ENCODE measurements at regions not wholly inside any gene's neighbourhood (a gene's known extent, or its start where the extent isn't known, plus 50 kb on each side); places are given as distances from the start of the nearest gene placed in this dataset.

DNA sequence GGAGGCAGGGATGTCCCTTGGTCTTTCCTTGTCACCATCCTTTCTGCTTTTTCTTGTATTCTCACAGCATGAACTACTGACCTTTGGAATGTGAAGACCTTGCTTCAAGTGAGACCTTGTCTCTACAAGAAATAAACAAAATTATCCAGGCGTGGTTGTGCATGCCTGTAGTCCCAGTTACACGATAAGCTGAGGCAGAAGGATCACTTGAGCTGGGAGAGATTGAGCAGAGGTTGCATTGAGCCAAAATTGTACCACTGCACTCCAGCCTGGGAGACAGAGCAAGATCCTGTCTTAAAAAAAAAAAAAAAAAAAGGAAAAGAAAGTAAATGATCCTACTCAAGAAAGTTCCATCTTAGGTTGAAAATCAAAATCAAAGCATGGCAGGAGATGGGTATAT is 173.7 kb downstream of the IRS1 start:
- H3K4me3 ChIP-seq (ENCODE audit: low read depth, low read length) = no peak overlapping the region
- TF ChIP-seq, protein P1, sequence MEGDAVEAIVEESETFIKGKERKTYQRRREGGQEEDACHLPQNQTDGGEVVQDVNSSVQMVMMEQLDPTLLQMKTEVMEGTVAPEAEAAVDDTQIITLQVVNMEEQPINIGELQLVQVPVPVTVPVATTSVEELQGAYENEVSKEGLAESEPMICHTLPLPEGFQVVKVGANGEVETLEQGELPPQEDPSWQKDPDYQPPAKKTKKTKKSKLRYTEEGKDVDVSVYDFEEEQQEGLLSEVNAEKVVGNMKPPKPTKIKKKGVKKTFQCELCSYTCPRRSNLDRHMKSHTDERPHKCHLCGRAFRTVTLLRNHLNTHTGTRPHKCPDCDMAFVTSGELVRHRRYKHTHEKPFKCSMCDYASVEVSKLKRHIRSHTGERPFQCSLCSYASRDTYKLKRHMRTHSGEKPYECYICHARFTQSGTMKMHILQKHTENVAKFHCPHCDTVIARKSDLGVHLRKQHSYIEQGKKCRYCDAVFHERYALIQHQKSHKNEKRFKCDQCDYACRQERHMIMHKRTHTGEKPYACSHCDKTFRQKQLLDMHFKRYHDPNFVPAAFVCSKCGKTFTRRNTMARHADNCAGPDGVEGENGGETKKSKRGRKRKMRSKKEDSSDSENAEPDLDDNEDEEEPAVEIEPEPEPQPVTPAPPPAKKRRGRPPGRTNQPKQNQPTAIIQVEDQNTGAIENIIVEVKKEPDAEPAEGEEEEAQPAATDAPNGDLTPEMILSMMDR (IDR thresholded peaks at IDR 0.05; ENCODE audit: control insufficient read depth, extremely low read depth, insufficient read depth) = no peak
- no peak for DNase-seq (ENCODE audit: low read depth)

DNA sequence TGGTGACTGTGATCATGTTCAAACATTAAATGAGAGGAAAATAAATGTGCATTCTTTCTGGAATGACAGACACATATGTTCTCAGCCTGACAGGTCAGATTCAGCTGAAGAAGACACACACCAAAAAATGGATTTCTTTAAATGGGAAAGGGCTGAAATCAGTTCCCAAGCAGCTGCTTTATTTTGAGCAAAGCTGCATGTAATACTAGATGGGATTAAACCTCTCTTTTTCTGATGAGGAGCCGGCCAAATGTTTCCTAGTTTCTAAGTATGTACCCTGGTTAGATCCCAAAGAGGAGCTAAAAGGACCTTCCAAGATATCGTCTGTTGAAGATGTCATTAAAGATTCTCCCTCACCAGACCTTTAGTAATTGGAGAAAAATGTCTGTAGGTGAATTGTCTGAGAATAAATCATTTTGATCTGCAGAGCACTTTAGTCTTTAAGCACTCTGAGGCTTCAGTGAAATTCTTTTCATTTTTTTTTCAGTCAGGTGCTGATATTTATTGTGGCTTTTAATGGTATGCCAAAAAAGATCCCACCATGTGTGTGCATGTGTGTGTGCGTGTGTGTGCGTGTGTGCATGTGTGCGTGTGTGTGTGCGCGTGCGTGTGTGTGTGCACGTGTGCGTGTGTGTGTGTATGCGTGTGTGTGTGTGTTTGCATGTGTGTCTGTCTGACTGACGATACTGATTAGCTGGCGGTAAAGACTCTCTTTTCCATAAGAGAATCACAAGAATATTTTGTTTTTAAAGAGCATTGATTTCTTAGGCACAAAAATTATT is 175.8 kb downstream of the IRS1 start:
- H3K4me3 ChIP-seq (ENCODE audit: low read depth, low read length) = no peak overlapping the region
- DNase-seq (ENCODE audit: low read depth) = no peak
- TF ChIP-seq, protein P1 (IDR thresholded peaks at IDR 0.05; ENCODE audit: control insufficient read depth, extremely low read depth, insufficient read depth) = no peak

DNA sequence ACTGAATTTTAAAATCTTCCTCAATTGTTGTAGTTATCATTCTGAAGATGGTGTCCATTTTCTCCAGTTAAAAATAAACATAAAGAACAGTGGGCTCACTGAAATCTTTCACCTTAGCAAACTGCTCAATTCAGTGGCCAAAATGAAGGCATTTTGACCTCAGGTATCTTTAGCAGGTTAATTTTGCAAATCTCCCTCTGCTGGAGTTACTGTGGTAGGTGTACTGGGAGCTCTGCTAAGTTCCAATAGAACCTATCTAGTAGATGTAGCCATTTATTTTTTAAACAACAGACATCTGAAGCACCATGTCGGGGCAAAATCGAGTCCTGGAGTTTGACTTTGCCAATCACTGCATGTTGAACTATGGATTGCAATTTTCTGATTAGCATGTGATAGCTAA is 177.1 kb downstream of the IRS1 start:
- TF ChIP-seq, protein P1 (IDR thresholded peaks at IDR 0.05; ENCODE audit: control insufficient read depth, extremely low read depth, insufficient read depth) = peak; percentile 18; the same call in 1 of the 2 replicates
- no peak overlapping the region for H3K4me3 ChIP-seq (ENCODE audit: low read depth, low read length)
- DNase-seq (ENCODE audit: low read depth) = no peak

DNA sequence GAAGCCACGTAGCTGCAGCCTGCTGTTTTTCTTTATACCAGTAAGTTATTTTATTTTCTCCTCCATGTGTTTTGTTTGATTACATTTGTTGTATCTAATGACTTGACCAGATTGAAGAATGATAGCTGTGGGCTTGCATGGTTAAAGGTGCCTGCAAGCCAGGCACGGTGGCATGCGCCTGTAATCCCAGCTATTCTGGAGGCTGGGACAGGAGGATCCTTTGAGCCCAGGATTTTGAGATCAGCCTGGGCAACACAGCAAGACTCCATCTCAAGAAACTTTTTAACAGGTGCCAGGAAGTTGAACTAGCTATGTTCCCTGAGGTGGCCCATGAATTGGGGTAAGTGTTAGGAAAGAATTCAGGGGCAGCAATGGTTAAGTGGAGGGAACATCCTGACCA is 179.4 kb downstream of the IRS1 start:
- DNase-seq (ENCODE audit: low read depth) = no peak
- TF ChIP-seq, protein P1 (IDR thresholded peaks at IDR 0.05; ENCODE audit: control insufficient read depth, extremely low read depth, insufficient read depth) = no peak
- no peak overlapping the region for H3K4me3 ChIP-seq (ENCODE audit: low read depth, low read length)

DNA sequence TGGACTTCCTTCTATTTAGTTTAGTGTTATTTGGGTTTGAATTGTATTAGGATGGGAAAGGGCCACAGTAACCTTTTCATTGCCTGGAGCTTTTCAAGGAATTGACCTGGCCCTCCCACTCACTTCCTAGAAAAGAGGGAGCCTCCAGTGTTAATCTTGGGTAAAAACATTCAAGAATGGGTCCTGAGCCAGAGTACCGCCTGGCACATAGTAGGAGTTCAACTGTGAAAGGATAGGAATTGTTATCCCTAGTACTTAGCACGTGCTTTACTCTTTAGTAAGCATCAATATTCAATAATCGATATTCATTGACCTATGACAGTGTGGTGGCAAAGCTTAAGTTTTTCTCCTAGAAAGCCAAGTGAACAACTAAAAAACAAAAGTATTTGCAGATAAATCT is 179.9 kb downstream of the IRS1 start:
- H3K4me3 ChIP-seq (ENCODE audit: low read depth, low read length) = no peak overlapping the region
- TF ChIP-seq, protein P1 (IDR thresholded peaks at IDR 0.05; ENCODE audit: control insufficient read depth, extremely low read depth, insufficient read depth) = no peak
- no peak for DNase-seq (ENCODE audit: low read depth)

DNA sequence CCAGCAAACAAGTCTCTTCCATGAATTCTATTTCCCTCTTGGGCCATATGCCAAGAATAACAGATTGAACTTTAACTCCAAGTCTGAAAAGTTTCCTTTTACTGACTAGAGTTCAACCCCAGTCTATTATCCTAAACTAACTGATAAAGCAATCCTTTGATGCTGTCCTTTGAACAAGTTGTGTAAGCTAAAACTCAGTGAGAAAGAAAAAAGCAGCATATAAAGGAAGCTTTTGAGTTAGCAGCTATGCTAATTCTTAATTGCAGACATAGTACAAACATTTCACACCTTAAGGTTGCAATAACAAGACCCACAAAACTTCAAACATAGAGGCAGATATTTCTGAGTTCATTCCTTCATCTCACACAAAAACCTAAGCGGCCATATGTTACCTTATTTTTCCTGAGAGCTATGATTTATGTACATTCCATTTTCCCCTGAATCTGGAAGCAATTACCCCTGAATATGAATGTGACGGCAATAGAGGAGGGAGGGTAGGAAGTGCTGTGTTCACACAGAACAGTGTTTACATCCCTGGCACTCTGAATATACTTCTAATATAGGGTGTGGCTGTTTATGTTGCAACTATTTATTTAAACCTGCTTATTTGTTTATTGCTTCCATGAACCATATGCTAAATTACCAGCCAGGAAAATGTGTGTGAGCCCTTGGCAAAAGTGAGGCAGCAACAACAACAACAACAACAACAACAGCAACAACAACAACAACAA is 180.6 kb downstream of the IRS1 start:
- TF ChIP-seq, protein P1 (IDR thresholded peaks at IDR 0.05; ENCODE audit: control insufficient read depth, extremely low read depth, insufficient read depth) = no peak
- no peak for DNase-seq (ENCODE audit: low read depth)
- H3K4me3 ChIP-seq (ENCODE audit: low read depth, low read length) = no peak overlapping the region

Measured in LNCaP clone FGC (cell line).